SK-N-SH (cell line): ENCODE measurements at regions not wholly inside any gene's neighbourhood (a gene's known extent, or its start where the extent isn't known, plus 50 kb on each side); places are given as distances from the start of the nearest gene placed in this dataset.

ENCODE experiments used
- CTCF ChIP-seq: fragments of 200-600 bp; sonication (generic); IDR thresholded peaks from 2 replicates; pipeline ENCODE4 v1.6.1; 2017; ENCODE audit warnings: antibody characterized with exemption, mild to moderate bottlenecking, moderate library complexity
- EP300 ChIP-seq, 2 experiments: IDR thresholded peaks; 2 replicates each; pipeline versions ENCODE4 v1.4.0 to v1.6.1; 2012; ENCODE audit warnings: borderline replicate concordance in 1 of 2, low read depth in 1 of 2, low read length in 1 of 2
- JUND ChIP-seq: IDR thresholded peaks from 2 replicates; pipeline ENCODE4 v1.4.0; 2012
- POLR2AphosphoS5 ChIP-seq: IDR thresholded peaks from 2 replicates; pipeline ENCODE4 v1.6.1; 2012; ENCODE audit warnings: low read depth, low read length
- SMC3 ChIP-seq: IDR thresholded peaks from 2 replicates; pipeline ENCODE4 v1.6.1; 2012; ENCODE audit warnings: low read depth, low read length, improper control_type of control experiment
- TAF1 ChIP-seq: IDR thresholded peaks from 2 replicates; pipeline ENCODE4 v1.6.1; 2012; ENCODE audit warnings: low read depth, mild to moderate bottlenecking, low read length, moderate library complexity, borderline replicate concordance
- USF2 ChIP-seq: fragments of 150-350 bp; IDR thresholded peaks from 2 replicates; pipeline ENCODE4 v1.6.1; 2017; ENCODE audit warnings: antibody characterized with exemption, low read length, low read depth, borderline replicate concordance
- ZBTB33 ChIP-seq: IDR thresholded peaks from 2 replicates; pipeline ENCODE4 v1.4.0; 2012; ENCODE audit warnings: low read depth, borderline replicate concordance

- TF ChIP-seq CTCF (no peak), JUND (no peak), ZBTB33 (no peak), SMC3 (no peak), POLR2AphosphoS5 (no peak), EP300 (IDR thresholded peaks at IDR 0.05; ENCODE audit: borderline replicate concordance in 1 of 2, low read depth in 1 of 2, low read length in 1 of 2) (peak in 1 of 2 experiments; percentile 53; a peak in 1 of 4 replicates), TAF1 (no peak), USF2 (no peak)
Observed at GRCh38 chrX:44039556-44039955, 66.4 kb upstream of the NDP start.
